ENCODE measurements at regions not wholly inside any gene's neighbourhood (a gene's known extent, or its start where the extent isn't known, plus 50 kb on each side); places are given as distances from the start of the nearest gene placed in this dataset.

DNA sequence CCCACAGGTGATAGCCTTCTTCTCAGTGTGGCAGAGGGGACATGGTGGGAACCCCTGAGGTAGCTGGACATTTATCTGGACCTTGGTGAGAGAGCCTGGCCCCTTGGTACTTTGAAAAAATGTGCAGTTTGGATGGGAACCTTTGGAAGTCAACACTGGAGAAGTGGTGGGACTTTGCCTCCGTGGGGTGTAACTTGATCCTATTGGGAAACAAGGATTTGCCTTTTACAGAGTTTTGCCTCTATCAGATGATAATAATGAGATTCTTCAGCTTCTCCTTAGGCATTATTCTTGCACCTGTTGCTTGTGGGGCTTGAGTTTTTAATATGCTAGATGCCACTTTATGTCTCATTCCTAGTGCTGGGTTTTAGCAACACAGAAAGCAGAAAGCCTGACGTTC lies 99.0 kb downstream of the ERCC5 start:
- Histone ChIP-seq H3K18ac (ENCODE audit: extremely low read depth, low read length) (no peak overlapping the region), H2BK12ac (ENCODE audit: low read depth, low read length) (no peak overlapping the region), H3K27ac (ENCODE audit: low read depth, low read length) (no peak overlapping the region), H2AK5ac (ENCODE audit: low read depth, low read length) (no peak overlapping the region), H2BK5ac (ENCODE audit: low read depth, low read length) (no peak overlapping the region), H3K4ac (replicated peaks; ENCODE audit: insufficient read length, low read depth, low read length) (no peak overlapping the region), H2BK20ac (ENCODE audit: low read length) (no peak overlapping the region), H3K23me2 (ENCODE audit: low read depth, low read length) (no peaks in the 10 kb centered on the region), H3K56ac (replicated peaks; ENCODE audit: insufficient read length, low read depth, low read length) (no peak overlapping the region), H3K14ac (ENCODE audit: insufficient read length) (no peak overlapping the region), H2AFZ (ENCODE audit: low read length) (no peak overlapping the region), H3K79me2 (ENCODE audit: control insufficient read depth in 1 of 2, insufficient read depth in 2 of 2, low read length in 2 of 2) (no peaks in the 10 kb centered on the region), H3K23ac (ENCODE audit: insufficient read length) (no peak overlapping the region), H4K20me1 (replicated peaks in 1 of 2; ENCODE audit: control insufficient read depth in 1 of 2, insufficient read depth in 2 of 2, low read length in 2 of 2) (no peaks in the 10 kb centered on the region), H4K91ac (replicated peaks; ENCODE audit: insufficient read length, low read length) (no peak overlapping the region), H4K5ac (ENCODE audit: insufficient read length, low read depth, low read length) (no peak overlapping the region), H4K8ac (ENCODE audit: extremely low read depth, insufficient read depth, low read length) (no peak overlapping the region), H3K27me3 (replicated peaks in 1 of 4; ENCODE audit: control insufficient read depth in 3 of 4, extremely low read depth in 1 of 4, insufficient read depth in 3 of 4, low read length in 3 of 4) (peaks cover 0 to 1% (median 0%) of the 10 kb centered on the region in 4 experiments; a peak in 1 of 7 replicates), H3K4me2 (ENCODE audit: insufficient read depth in 1 of 2, low read depth in 2 of 2, low read length in 2 of 2) (no peak overlapping the region), H3K4me3 (ENCODE audit: extremely low read depth in 1 of 4, insufficient read depth in 2 of 4, low read depth in 3 of 4, low read length in 4 of 4) (no peak overlapping the region), H3K36me3 (ENCODE audit: control insufficient read depth in 2 of 4, insufficient read depth in 4 of 4, low read length in 3 of 4) (no peaks in the 10 kb centered on the region; a peak in 1 of 8 replicates), H2BK15ac (ENCODE audit: low read length) (no peak overlapping the region), H3K9ac (replicated peaks in 1 of 4; ENCODE audit: extremely low read depth in 1 of 4, low read depth in 3 of 4, low read length in 3 of 4) (no peak overlapping the region), H3K79me1 (ENCODE audit: low read depth, low read length) (no peaks in the 10 kb centered on the region), H3K4me1 (replicated peaks in 1 of 4; ENCODE audit: control insufficient read depth in 3 of 4, insufficient read depth in 4 of 4, low read length in 3 of 4) (no peaks in the 10 kb centered on the region), H2BK120ac (replicated peaks; ENCODE audit: low read depth, low read length) (no peak overlapping the region), H3K9me3 (ENCODE audit: insufficient read depth in 2 of 2, low read depth in 1 of 2, low read length in 1 of 2) (no peaks in the 10 kb centered on the region)
- ChIA-PET POLR2A (ENCODE audit: partially characterized antibody) (no interaction called here), CTCF (ENCODE audit: partially characterized antibody) (interaction anchor here (1.5 kb wide), 1 partner anchor 12 kb away, joined by 3 read pairs; no protein-coding TSS in a partner anchor)
- DNase-seq (ENCODE audit: low read depth in 1 of 2, low spot score in 2 of 2) (no peak), FAIRE-seq (no peak)
- TF ChIP-seq, protein P1, sequence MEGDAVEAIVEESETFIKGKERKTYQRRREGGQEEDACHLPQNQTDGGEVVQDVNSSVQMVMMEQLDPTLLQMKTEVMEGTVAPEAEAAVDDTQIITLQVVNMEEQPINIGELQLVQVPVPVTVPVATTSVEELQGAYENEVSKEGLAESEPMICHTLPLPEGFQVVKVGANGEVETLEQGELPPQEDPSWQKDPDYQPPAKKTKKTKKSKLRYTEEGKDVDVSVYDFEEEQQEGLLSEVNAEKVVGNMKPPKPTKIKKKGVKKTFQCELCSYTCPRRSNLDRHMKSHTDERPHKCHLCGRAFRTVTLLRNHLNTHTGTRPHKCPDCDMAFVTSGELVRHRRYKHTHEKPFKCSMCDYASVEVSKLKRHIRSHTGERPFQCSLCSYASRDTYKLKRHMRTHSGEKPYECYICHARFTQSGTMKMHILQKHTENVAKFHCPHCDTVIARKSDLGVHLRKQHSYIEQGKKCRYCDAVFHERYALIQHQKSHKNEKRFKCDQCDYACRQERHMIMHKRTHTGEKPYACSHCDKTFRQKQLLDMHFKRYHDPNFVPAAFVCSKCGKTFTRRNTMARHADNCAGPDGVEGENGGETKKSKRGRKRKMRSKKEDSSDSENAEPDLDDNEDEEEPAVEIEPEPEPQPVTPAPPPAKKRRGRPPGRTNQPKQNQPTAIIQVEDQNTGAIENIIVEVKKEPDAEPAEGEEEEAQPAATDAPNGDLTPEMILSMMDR (IDR thresholded peaks at IDR 0.05; ENCODE audit: control extremely low read depth in 1 of 3, insufficient read depth in 1 of 3, low read depth in 1 of 3, low read length in 3 of 3) = no peak
- TF ChIP-seq JUN (IDR thresholded peaks at IDR 0.05; ENCODE audit: low read depth, low read length) (no peak), NANOG (IDR thresholded peaks at IDR 0.05; ENCODE audit: insufficient read depth, low read depth, low read length, poor library complexity, severe bottlenecking) (no peak), CHD2 (IDR thresholded peaks at IDR 0.05; ENCODE audit: low read length) (no peak), KDM4A (IDR thresholded peaks at IDR 0.05; ENCODE audit: low read depth, low read length, severe bottlenecking) (no peak), EGR1 (IDR thresholded peaks at IDR 0.05; ENCODE audit: borderline replicate concordance, low read depth, low read length) (no peak), CBX8 (IDR thresholded peaks at IDR 0.05; ENCODE audit: borderline replicate concordance, low read depth, low read length) (no peak), EZH2 (IDR thresholded peaks at IDR 0.05; ENCODE audit: low read depth, low read length, severe bottlenecking) (no peak), SP1 (IDR thresholded peaks at IDR 0.05; ENCODE audit: low read depth, low read length) (no peak), GTF2F1 (IDR thresholded peaks at IDR 0.05; ENCODE audit: borderline replicate concordance, low read depth, low read length) (no peak)
- 88% methylated on average over 2 of the region's 2 CpGs; no CpG with 5 or more reads in 1 of the 2 experiments for WGBS, 2 experiments (ENCODE audit: extremely low coverage in 1 of 2, insufficient coverage in 1 of 2, insufficient read length in 1 of 2, insufficient replicate concordance in 2 of 2, low coverage in 1 of 2, low lambda C conversion rate in 2 of 2, missing lambda C conversion rate in 1 of 2)

Measured in H1 (cell line).